ENCODE measurements at regions not wholly inside any gene's neighbourhood (a gene's known extent, or its start where the extent isn't known, plus 50 kb on each side); places are given as distances from the start of the nearest gene placed in this dataset.

GRCh38 chr6:6911391-6911790 is 196.4 kb upstream of the RREB1 start:
- TF ChIP-seq CTCF (IDR thresholded peaks at IDR 0.05): no peak
- TF ChIP-seq POLR2A (IDR thresholded peaks at IDR 0.05): no peak
- Histone ChIP-seq H3K4me3 (no peak overlapping the region), H3K27me3 (no peaks in the 10 kb centered on the region), H3K36me3 (no peaks in the 10 kb centered on the region), H3K9me3 (no peaks in the 10 kb centered on the region), H3K4me1 (peaks cover 0 to 6% (median 0%) of the 10 kb centered on the region in 4 donors), H3K27ac (no peak overlapping the region)
- no peak for DNase-seq

GRCh38 chr6:6912817-6913744 is 194.7 kb upstream of the RREB1 start:
- Histone ChIP-seq H3K27ac (no peak overlapping the region), H3K4me1 (peaks cover 0 to 6% (median 0%) of the 10 kb centered on the region in 4 donors), H3K36me3 (no peaks in the 10 kb centered on the region), H3K4me3 (no peak overlapping the region), H3K27me3 (no peaks in the 10 kb centered on the region), H3K9me3 (no peaks in the 10 kb centered on the region)
- TF ChIP-seq CTCF (IDR thresholded peaks at IDR 0.05): no peak
- TF ChIP-seq POLR2A (IDR thresholded peaks at IDR 0.05): no peak
- DNase-seq: peak in 1 of 3 donors; percentile 42

- no peak for TF ChIP-seq CTCF (IDR thresholded peaks at IDR 0.05)
- no peak for TF ChIP-seq POLR2A (IDR thresholded peaks at IDR 0.05)
- Histone ChIP-seq H3K36me3 (no peaks in the 10 kb centered on the region), H3K4me1 (peaks cover 0 to 6% (median 0%) of the 10 kb centered on the region in 4 donors), H3K4me3 (peak overlapping the region in 2 of 4 donors; percentile 4 to 28), H3K27ac (peak overlapping the region; percentile 16 to 68 (median 47)), H3K27me3 (no peaks in the 10 kb centered on the region), H3K9me3 (no peaks in the 10 kb centered on the region)
- peak in 1 of 3 donors; percentile 17 for DNase-seq
These were observed 192.5 kb upstream of the RREB1 start for GRCh38 chr6:6915219-6915618.

- TF ChIP-seq CTCF (IDR thresholded peaks at IDR 0.05) (no peak), POLR2A (IDR thresholded peaks at IDR 0.05) (no peak)
- peaks cover 0 to 6% (median 0%) of the 10 kb centered on the region in 4 donors for H3K4me1 ChIP-seq
- no peaks in the 10 kb centered on the region for H3K9me3 ChIP-seq
- H3K36me3 ChIP-seq: no peaks in the 10 kb centered on the region
- H3K27me3 ChIP-seq: no peaks in the 10 kb centered on the region
- peak in 1 of 3 donors; percentile 63 for DNase-seq
- H3K4me3 ChIP-seq: peak overlapping the region in 2 of 4 donors; percentile 4 to 28
- H3K27ac ChIP-seq: peak overlapping the region; percentile 16 to 68 (median 47)
These were observed 191.8 kb upstream of the RREB1 start for GRCh38 chr6:6915813-6916547.

- no peak overlapping the region for H3K4me3 ChIP-seq
- H3K36me3 ChIP-seq: no peaks in the 10 kb centered on the region
- peak overlapping the region in 1 of 4 donors; percentile 62 for H3K27ac ChIP-seq
- no peaks in the 10 kb centered on the region for H3K9me3 ChIP-seq
- TF ChIP-seq CTCF (IDR thresholded peaks at IDR 0.05): no peak
- TF ChIP-seq POLR2A (IDR thresholded peaks at IDR 0.05): no peak
- peak in 1 of 3 donors; percentile 37 for DNase-seq
- H3K4me1 ChIP-seq: peaks cover 0 to 6% (median 0%) of the 10 kb centered on the region in 4 donors
- no peaks in the 10 kb centered on the region for H3K27me3 ChIP-seq
These were observed 191.2 kb upstream of the RREB1 start for GRCh38 chr6:6916598-6916997.
